ENCODE measurements at regions not wholly inside any gene's neighbourhood (a gene's known extent, or its start where the extent isn't known, plus 50 kb on each side); places are given as distances from the start of the nearest gene placed in this dataset.
"Not testable (repeated sequence)": the region's sequence is repeated elsewhere in the genome, so short reads cannot be mapped to it uniquely, and the experiment has no call there.

DNA sequence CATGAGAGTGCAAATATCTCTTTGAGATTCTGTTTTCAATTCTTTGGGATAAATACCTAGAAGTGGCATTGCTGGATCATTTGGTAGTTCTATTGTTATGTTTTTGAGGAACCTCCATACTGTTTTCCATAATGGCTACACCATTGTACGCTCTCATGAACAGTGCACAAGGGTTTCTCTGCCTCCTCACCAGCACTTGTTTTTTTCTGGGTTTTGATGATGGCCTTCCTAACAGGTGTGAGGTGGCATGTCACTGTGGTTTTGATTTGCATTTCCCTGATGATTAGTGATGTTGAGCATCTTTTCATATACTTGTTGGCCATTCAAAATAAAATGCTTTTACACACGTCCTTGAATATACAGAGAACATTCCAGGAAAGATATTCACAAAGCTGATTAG, 96.2 kb downstream of the CDRT15L2 start:
- TF ChIP-seq, protein P1, sequence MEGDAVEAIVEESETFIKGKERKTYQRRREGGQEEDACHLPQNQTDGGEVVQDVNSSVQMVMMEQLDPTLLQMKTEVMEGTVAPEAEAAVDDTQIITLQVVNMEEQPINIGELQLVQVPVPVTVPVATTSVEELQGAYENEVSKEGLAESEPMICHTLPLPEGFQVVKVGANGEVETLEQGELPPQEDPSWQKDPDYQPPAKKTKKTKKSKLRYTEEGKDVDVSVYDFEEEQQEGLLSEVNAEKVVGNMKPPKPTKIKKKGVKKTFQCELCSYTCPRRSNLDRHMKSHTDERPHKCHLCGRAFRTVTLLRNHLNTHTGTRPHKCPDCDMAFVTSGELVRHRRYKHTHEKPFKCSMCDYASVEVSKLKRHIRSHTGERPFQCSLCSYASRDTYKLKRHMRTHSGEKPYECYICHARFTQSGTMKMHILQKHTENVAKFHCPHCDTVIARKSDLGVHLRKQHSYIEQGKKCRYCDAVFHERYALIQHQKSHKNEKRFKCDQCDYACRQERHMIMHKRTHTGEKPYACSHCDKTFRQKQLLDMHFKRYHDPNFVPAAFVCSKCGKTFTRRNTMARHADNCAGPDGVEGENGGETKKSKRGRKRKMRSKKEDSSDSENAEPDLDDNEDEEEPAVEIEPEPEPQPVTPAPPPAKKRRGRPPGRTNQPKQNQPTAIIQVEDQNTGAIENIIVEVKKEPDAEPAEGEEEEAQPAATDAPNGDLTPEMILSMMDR (IDR thresholded peaks at IDR 0.05) = not testable (repeated sequence)
- TF ChIP-seq POLR2A, EP300 (IDR thresholded peaks at IDR 0.05): not testable (repeated sequence)

Measured in tibial nerve (tissue), 4 donors.